ENCODE measurements at regions not wholly inside any gene's neighbourhood (a gene's known extent, or its start where the extent isn't known, plus 50 kb on each side); places are given as distances from the start of the nearest gene placed in this dataset.
"Not testable (repeated sequence)": the region's sequence is repeated elsewhere in the genome, so short reads cannot be mapped to it uniquely, and the experiment has no call there.

DNA sequence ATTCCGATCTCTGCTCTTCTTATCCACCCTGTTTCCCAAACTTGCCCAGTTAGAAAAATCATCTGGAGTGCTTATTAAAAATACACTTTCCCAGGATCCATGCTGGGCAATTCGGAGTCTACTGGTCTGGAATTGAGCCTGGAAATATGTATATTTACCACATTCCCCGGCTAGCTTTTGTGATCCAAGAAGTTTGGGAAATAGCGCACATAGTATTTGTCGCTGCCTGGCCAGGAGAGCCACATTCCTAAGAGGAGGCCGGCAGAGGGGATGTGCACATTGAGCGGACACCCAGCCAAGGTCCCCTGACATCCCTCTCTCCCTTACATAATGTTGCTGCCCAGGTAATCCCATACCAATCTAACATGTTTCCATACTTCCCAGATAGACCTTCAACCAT is 62.1 kb upstream of the TMEM97 start:
- H3K9ac ChIP-seq (ENCODE audit: insufficient read depth, low read length), result no peak overlapping the region
- H2AFZ ChIP-seq (ENCODE audit: low read length), result no peak overlapping the region
- no peaks in the 10 kb centered on the region for H3K9me3 ChIP-seq (ENCODE audit: control insufficient read depth, insufficient read depth, low read depth, low read length)
- H3K79me2 ChIP-seq (ENCODE audit: control insufficient read depth, insufficient read depth, low read length), result no peaks in the 10 kb centered on the region
- H4K20me1 ChIP-seq (ENCODE audit: control insufficient read depth, extremely low read depth, insufficient read depth, low read length), result no peaks in the 10 kb centered on the region
- TF ChIP-seq CTCF (conservative IDR thresholded peaks at IDR 0.05 in 1 of 2, IDR thresholded peaks at IDR 0.05 in 1 of 2; ENCODE audit: low read depth in 1 of 2, low read length in 2 of 2) (no peak), EZH2 (IDR thresholded peaks at IDR 0.05; ENCODE audit: low read length, missing control alignments) (no peak)
- H3K4me1 ChIP-seq (ENCODE audit: control insufficient read depth, extremely low read depth, insufficient read depth, low read length), result no peaks in the 10 kb centered on the region
- H3K36me3 ChIP-seq (ENCODE audit: control insufficient read depth, insufficient read depth, low read length), result no peaks in the 10 kb centered on the region
- no peak overlapping the region for H3K27ac ChIP-seq (ENCODE audit: insufficient read depth, low read length)
- no peak overlapping the region for H3K4me2 ChIP-seq (ENCODE audit: extremely low read depth, insufficient read depth, low read length)
- DNase-seq (ENCODE audit: low read depth in 2 of 2), result no peak
- no peak overlapping the region for H3K4me3 ChIP-seq (replicated peaks in 1 of 4; ENCODE audit: control extremely low read depth in 1 of 4, insufficient read depth in 1 of 4, low read depth in 3 of 4, low read length in 4 of 4)
- H3K27me3 ChIP-seq (ENCODE audit: control insufficient read depth, insufficient read depth, low read length), result no peaks in the 10 kb centered on the region

GRCh38 chr17:28258347-28258887 is 60.6 kb upstream of the TMEM97 start:
- Histone ChIP-seq H3K27ac (ENCODE audit: insufficient read depth, low read length) (no peak overlapping the region), H3K9me3 (ENCODE audit: control insufficient read depth, insufficient read depth, low read depth, low read length) (no peaks in the 10 kb centered on the region), H3K36me3 (ENCODE audit: control insufficient read depth, insufficient read depth, low read length) (no peaks in the 10 kb centered on the region), H3K4me2 (ENCODE audit: extremely low read depth, insufficient read depth, low read length) (no peak overlapping the region), H3K4me3 (replicated peaks in 1 of 4; ENCODE audit: control extremely low read depth in 1 of 4, insufficient read depth in 1 of 4, low read depth in 3 of 4, low read length in 4 of 4) (no peak overlapping the region), H2AFZ (ENCODE audit: low read length) (no peak overlapping the region), H4K20me1 (ENCODE audit: control insufficient read depth, extremely low read depth, insufficient read depth, low read length) (no peaks in the 10 kb centered on the region), H3K4me1 (ENCODE audit: control insufficient read depth, extremely low read depth, insufficient read depth, low read length) (no peaks in the 10 kb centered on the region), H3K79me2 (ENCODE audit: control insufficient read depth, insufficient read depth, low read length) (no peaks in the 10 kb centered on the region), H3K9ac (ENCODE audit: insufficient read depth, low read length) (no peak overlapping the region), H3K27me3 (ENCODE audit: control insufficient read depth, insufficient read depth, low read length) (no peaks in the 10 kb centered on the region)
- DNase-seq (ENCODE audit: low read depth in 2 of 2), result no peak
- no peak for TF ChIP-seq CTCF (conservative IDR thresholded peaks at IDR 0.05 in 1 of 2, IDR thresholded peaks at IDR 0.05 in 1 of 2; ENCODE audit: low read depth in 1 of 2, low read length in 2 of 2)
- no peak for TF ChIP-seq EZH2 (IDR thresholded peaks at IDR 0.05; ENCODE audit: low read length, missing control alignments)

- no peaks in the 10 kb centered on the region for H3K27me3 ChIP-seq (ENCODE audit: control insufficient read depth, insufficient read depth, low read length)
- no peaks in the 10 kb centered on the region for H3K4me1 ChIP-seq (ENCODE audit: control insufficient read depth, extremely low read depth, insufficient read depth, low read length)
- DNase-seq (ENCODE audit: low read depth in 2 of 2), result no peak
Measured at GRCh38 chr17:28261219-28261618, 57.8 kb upstream of the TMEM97 start.

GRCh38 chr17:28262123-28262745 is 56.8 kb upstream of the TMEM97 start:
- H4K20me1 ChIP-seq (ENCODE audit: control insufficient read depth, extremely low read depth, insufficient read depth, low read length); H3K27me3 ChIP-seq (ENCODE audit: control insufficient read depth, insufficient read depth, low read length); H3K36me3 ChIP-seq (ENCODE audit: control insufficient read depth, insufficient read depth, low read length); H3K4me2 ChIP-seq (ENCODE audit: extremely low read depth, insufficient read depth, low read length); H3K9me3 ChIP-seq (ENCODE audit: control insufficient read depth, insufficient read depth, low read depth, low read length); H2AFZ ChIP-seq (ENCODE audit: low read length); H3K4me3 ChIP-seq (replicated peaks in 1 of 4; ENCODE audit: control extremely low read depth in 1 of 4, insufficient read depth in 1 of 4, low read depth in 3 of 4, low read length in 4 of 4); H3K27ac ChIP-seq (ENCODE audit: insufficient read depth, low read length); H3K4me1 ChIP-seq (ENCODE audit: control insufficient read depth, extremely low read depth, insufficient read depth, low read length); H3K9ac ChIP-seq (ENCODE audit: insufficient read depth, low read length); H3K79me2 ChIP-seq (ENCODE audit: control insufficient read depth, insufficient read depth, low read length); DNase-seq (ENCODE audit: low read depth in 2 of 2): not testable (repeated sequence)

More at GRCh38 chr17:28261219-28261618, 57.8 kb upstream of the TMEM97 start:
- no peak overlapping the region for H3K4me3 ChIP-seq (replicated peaks in 1 of 4; ENCODE audit: control extremely low read depth in 1 of 4, insufficient read depth in 1 of 4, low read depth in 3 of 4, low read length in 4 of 4)
- H3K9ac ChIP-seq (ENCODE audit: insufficient read depth, low read length), result no peak overlapping the region
- H3K36me3 ChIP-seq (ENCODE audit: control insufficient read depth, insufficient read depth, low read length), result no peaks in the 10 kb centered on the region
- H4K20me1 ChIP-seq (ENCODE audit: control insufficient read depth, extremely low read depth, insufficient read depth, low read length), result no peaks in the 10 kb centered on the region
- no peak overlapping the region for H2AFZ ChIP-seq (ENCODE audit: low read length)
- TF ChIP-seq EZH2 (IDR thresholded peaks at IDR 0.05; ENCODE audit: low read length, missing control alignments), result no peak
- TF ChIP-seq CTCF (conservative IDR thresholded peaks at IDR 0.05 in 1 of 2, IDR thresholded peaks at IDR 0.05 in 1 of 2; ENCODE audit: low read depth in 1 of 2, low read length in 2 of 2), result no peak
- no peak overlapping the region for H3K27ac ChIP-seq (ENCODE audit: insufficient read depth, low read length)
- H3K4me2 ChIP-seq (ENCODE audit: extremely low read depth, insufficient read depth, low read length), result no peak overlapping the region
- no peaks in the 10 kb centered on the region for H3K79me2 ChIP-seq (ENCODE audit: control insufficient read depth, insufficient read depth, low read length)
- H3K9me3 ChIP-seq (ENCODE audit: control insufficient read depth, insufficient read depth, low read depth, low read length), result no peaks in the 10 kb centered on the region

Measured in fibroblast of lung (primary cell).